ENCODE measurements at regions not wholly inside any gene's neighbourhood (a gene's known extent, or its start where the extent isn't known, plus 50 kb on each side); places are given as distances from the start of the nearest gene placed in this dataset.

DNA sequence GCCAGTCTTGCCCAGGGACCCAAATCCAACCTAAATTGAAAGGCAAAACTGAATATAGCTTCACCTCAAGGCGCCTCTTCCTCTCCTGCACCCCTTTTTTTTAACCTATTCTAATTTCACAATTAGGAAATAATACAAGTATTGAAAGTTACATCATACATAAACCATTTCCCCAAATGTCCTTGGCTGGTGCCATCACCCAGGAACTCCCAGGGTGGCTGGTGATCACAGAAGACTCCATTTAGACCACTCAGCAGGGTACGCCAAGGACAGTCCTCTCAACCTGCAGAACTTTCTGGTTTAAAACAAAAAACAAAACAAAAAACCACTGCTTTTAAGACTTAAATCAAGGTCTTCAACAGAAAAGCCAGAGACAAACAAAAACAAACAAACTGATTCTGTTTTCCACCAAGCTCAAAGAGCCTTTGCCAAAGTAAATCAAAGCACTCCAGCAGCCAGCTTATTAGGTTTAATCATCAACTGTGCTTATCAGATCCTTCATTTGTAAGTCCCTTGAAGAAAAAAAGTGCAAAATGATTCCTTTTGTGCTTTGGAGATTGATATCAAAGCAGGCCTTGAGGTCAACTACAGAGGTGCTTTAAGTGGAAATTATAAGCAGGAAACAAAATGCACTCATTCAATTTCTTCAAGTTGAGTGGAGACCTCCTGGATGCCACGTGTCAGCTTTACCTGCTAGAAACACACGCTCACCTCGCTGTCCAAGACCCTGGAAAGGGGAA lies 113.0 kb downstream of the ETS2 start:
- TF ChIP-seq ZFP3 (CRISPR knock-in tag; IDR thresholded peaks at IDR 0.05) (no peak), ESRRG (CRISPR knock-in tag; IDR thresholded peaks at IDR 0.05) (no peak), TOX (CRISPR knock-in tag; IDR thresholded peaks at IDR 0.05; ENCODE audit: borderline replicate concordance) (no peak), SNAI2 (CRISPR knock-in tag; IDR thresholded peaks at IDR 0.05) (no peak), BACH2 (CRISPR knock-in tag; IDR thresholded peaks at IDR 0.05; ENCODE audit: borderline replicate concordance) (no peak), ZNF565 (CRISPR knock-in tag; conservative IDR thresholded peaks at IDR 0.05; ENCODE audit: low read depth) (no peak), ARNTL (CRISPR knock-in tag; IDR thresholded peaks at IDR 0.05; ENCODE audit: borderline replicate concordance, low read depth) (no peak), ZNF70 (CRISPR knock-in tag; IDR thresholded peaks at IDR 0.05) (no peak)
- TF ChIP-seq, protein P1, sequence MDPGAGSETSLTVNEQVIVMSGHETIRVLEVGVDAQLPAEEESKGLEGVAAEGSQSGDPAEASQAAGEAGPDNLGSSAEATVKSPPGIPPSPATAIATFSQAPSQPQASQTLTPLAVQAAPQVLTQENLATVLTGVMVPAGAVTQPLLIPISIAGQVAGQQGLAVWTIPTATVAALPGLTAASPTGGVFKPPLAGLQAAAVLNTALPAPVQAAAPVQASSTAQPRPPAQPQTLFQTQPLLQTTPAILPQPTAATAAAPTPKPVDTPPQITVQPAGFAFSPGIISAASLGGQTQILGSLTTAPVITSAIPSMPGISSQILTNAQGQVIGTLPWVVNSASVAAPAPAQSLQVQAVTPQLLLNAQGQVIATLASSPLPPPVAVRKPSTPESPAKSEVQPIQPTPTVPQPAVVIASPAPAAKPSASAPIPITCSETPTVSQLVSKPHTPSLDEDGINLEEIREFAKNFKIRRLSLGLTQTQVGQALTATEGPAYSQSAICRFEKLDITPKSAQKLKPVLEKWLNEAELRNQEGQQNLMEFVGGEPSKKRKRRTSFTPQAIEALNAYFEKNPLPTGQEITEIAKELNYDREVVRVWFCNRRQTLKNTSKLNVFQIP (CRISPR knock-in tag; IDR thresholded peaks at IDR 0.05; ENCODE audit: borderline replicate concordance, low read depth) = no peak
- TF ChIP-seq, protein P2, sequence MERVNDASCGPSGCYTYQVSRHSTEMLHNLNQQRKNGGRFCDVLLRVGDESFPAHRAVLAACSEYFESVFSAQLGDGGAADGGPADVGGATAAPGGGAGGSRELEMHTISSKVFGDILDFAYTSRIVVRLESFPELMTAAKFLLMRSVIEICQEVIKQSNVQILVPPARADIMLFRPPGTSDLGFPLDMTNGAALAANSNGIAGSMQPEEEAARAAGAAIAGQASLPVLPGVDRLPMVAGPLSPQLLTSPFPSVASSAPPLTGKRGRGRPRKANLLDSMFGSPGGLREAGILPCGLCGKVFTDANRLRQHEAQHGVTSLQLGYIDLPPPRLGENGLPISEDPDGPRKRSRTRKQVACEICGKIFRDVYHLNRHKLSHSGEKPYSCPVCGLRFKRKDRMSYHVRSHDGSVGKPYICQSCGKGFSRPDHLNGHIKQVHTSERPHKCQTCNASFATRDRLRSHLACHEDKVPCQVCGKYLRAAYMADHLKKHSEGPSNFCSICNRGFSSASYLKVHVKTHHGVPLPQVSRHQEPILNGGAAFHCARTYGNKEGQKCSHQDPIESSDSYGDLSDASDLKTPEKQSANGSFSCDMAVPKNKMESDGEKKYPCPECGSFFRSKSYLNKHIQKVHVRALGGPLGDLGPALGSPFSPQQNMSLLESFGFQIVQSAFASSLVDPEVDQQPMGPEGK (CRISPR knock-in tag; IDR thresholded peaks at IDR 0.05; ENCODE audit: borderline replicate concordance) = no peak
